GM21423 (cell line): ENCODE measurements at regions not wholly inside any gene's neighbourhood (a gene's known extent, or its start where the extent isn't known, plus 50 kb on each side); places are given as distances from the start of the nearest gene placed in this dataset.

Source experiments
- ATAC-seq: cut with Tn5 transposase; IDR thresholded peaks from one replicate; pipeline ENCODE4 v1.9.1; 2021; ENCODE audit warnings: mild to moderate bottlenecking, moderate library complexity; ENCODE audit not compliant: unreplicated experiment

DNA sequence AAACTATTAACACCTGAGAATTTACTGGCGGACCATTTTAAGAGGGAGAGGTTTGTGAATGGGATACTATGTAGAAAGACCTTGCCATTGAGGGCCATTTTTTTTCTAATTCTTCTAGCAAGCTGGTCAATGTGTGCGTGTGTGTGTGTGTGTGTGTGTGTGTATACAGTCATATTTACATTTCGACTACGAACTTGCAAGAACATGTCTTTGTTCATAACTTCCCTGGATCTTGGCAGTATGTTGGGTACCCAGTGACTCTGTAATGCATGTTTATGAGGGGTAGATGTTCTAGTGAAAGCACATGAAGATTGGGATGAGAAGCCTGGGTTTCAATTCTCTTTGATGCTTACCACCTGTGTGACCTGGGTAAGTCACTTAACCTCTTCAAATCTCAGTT lies 133.6 kb downstream of the UBE2E3 start:
- ATAC-seq, result no peak

DNA sequence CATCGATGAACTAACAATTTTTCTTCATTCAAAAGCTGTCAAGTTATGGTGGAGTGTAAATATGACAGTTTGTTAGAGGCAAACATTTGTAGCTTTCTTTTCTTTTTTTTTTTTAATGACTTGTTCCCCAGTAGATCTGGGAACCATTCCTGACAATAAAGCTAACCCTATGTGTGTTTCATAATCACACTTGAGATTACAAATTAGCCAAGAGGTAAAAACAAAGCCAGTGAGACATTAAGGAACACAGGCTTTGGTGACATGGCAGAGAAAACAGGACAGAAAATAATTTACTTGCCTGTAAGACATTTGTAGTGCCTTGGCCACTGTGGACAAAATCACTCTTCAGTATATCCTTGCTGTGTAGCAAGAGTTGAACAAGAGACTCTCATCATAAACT lies 135.9 kb downstream of the UBE2E3 start:
- no peak for ATAC-seq

DNA sequence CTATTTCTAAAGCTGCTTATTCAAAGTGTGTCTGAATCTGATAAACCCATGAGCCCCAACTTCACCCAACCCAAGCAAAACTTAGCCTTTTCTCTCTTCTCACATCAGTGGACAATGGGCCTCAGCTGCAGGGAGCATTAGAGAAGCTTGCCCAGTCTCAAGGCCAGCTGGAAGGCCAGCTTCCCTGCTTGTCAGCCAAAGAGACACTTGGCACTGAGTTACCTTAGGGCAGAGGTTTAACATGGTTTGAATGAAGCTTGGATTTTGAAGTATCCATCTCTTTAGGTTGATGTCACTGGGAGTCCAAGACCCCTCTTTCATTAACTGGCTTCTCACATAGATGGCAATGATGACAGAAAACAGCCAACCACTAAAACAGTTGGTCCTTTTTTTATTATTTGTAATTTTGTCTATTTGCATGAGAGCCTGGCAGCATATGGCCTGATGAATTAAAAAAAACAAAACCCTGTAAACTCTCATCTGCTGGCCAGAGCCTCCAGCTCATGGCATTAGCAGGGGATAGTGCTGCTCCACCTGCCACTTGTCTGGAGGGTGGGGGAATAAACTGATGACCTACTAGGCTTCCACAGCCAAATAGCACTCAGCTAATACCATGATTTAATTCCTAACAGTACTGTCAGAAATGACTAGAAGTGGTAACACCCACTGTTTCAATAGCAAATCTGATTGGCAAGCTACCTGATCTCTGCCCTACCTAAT lies 137.0 kb downstream of the UBE2E3 start:
- no peak for ATAC-seq

DNA sequence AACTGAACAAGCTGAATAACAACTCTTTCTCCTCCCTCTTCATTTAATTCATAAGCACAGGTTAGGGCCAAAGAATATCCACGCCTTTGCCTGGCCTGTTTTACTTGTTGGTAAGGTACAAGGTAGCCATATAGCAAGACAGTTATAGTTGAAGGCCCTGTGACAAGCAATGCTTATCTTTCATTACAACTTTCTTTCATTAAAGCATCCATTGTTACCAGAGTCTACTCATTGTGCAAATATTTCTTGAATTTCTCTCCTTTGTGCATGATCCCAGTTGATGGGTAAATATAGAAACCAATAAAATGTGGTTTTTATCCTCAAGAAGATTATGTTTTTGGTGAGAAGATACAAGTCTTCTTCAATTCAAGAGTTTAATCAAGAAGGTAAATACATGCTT lies 140.2 kb downstream of the UBE2E3 start:
- ATAC-seq, result no peak

DNA sequence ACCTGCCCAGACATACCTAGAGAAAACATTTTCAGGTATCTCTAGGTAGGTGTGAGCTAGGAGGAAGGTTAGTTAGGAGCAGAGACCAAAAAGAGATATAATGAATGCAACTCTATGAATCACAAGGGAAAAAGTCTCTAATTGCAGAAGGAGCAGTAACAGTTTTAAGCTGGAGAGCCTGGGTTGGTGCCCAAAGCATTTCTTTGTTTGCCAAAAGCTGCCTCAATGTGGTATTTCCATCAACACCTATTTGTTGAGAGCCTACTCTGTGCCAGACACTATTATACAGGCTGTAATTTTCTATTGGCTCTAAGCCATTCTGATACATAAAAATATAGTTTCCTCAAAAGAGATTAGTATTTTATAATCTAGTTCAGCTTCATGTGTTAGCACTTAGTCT lies 141.6 kb downstream of the UBE2E3 start:
- ATAC-seq, result no peak

DNA sequence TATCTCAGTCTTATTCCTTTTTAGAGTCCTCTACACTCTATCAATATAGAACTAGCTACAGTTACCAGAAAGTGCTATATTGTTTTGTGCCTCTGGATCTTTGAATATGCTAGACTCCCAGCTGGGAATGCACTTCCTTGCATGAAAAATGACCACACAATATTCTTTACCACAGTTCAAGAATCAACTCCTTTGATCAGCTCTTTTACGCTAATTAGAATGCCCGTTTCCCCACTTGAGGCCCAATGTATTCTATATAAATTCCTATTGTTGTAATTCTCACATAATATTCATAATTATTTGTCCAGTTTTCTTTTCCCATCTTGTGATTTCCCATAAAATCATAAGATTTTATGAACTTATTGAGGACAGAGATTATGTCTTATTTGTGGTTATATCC lies 142.2 kb downstream of the UBE2E3 start:
- no peak for ATAC-seq

DNA sequence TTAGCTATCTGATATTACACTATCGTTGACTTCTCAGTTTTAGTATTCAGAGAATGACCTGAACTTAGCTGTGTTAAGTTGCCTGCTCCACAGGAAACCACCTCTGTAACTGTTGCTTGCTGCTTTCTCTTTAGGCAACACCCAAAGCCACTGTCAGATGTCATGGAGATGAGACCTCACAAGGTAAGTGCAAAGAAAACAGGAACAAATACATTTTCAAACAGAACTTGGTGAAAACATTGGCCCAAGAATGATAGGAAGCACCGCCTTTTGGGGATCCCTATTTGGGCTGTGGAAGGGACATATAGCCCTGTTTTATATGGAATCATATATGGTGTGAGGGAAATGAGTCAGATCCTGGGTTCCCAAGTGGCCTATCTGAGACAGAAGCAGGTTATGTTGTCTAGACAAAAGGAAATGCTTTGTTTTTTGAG lies 143.4 kb downstream of the UBE2E3 start:
- peak; percentile 94 for ATAC-seq

DNA sequence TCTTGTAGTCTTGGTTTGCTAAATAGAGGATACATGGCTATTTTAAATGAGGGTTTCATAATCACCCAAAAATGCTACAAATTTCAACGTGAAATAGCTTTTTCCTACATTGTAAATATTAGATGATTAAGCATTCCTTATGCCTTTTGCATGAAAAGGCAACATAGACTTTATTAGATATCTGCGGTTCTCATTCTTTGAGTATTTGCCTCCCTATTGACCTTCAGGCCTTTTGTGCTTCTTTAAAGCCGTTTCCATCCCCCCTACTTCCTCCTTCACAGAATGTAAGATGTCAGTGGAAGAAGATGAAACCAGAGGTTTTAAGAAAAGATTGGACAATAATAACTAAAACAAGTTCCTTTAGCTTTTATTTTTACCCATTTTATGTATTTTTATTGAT lies 144.1 kb downstream of the UBE2E3 start:
- ATAC-seq, result no peak

DNA sequence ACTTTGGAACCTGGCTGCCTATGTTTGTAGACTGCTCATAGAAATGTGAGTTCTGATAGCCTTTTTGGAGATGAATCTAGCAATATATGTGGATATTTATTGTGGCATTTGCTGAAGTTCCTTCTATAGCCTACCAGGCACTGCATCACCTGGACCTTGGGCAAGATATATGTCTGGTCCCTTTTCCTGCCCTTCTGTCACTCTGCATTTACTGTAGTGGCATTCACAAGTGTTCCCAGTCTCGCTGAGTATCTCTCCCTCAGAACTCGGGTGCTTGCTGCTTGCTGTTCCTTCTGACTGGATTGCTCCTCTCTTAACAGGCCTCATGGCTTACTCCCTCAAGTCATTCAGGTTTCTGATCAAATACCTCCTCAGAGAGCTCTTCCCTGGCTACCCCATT lies 145.0 kb downstream of the UBE2E3 start:
- ATAC-seq, result no peak

DNA sequence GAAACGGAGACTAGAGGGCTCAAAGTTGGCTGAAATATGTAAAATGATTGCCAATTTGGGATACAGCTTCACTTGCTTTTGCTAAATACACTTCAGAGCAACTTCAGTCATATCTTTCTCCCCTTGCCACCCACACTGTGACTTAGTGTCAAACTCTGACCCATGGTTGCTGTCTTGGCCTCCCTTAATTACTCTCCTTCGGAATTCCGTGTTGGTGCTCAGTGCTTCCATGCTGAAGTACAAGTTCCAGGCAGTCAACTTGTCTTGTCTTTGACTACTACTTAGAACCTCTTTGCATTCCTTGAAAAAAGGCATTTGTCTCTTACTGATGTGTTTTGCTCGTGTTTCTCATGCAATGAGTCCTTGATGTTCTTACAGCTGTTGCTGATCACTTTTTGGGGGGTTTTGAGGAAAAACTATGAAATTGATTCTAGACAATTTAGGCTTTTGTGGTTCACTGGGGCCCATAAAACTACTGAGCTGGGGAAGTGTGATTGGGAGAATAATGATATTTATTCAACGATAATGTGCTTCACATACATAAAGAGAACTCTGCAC lies 146.0 kb downstream of the UBE2E3 start:
- no peak for ATAC-seq

DNA sequence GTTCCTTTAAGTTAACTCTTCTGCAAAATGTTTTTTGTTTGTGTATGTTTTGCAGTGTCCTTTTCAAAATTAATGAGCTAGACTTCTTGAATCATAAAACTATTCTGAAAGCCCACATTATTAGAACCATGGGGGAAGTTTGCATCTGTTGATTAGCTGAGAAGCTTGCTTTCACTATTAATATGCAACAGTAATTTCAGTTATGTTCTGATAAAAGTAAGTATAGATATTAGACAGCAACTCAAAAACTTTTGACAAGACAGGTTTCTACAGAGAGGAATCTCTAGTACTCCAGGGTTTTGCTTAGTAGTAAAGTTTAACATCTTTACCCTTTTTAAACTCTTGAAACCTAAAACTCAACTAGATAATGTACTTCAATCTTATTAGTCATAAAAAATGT lies 147.8 kb downstream of the UBE2E3 start:
- peak; percentile 56 for ATAC-seq

DNA sequence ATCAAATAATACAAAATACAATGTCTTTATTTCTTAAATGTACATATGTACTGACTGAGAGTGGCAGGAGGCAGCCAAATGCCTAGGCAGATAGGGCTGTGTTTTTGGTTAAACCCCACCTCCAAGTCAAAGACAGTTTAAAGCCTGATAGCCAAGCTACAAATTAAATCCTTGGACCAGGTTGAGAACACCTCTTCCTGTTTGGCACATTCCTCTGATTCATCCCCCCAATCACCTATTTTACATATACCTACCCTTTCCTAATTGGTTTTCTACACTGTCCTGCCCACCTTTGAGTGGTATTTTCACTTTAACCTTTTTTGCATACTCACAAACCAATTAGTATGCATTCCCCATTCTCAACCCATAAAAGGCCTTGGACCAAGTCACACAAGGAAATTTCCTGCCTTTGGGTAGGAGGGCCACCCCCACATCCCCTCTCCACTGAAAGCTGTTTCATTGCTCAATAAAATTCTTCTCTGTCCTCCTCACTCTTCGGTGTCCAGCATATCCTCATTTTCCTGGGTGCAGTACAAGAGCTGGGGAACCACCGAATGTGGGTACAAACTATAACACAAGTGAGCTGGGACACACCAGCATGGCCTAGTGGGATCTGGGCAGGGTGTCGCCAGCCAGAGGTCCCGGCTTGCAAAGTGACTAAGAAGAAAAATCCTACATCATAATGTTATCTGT lies 149.1 kb downstream of the UBE2E3 start:
- no peak for ATAC-seq

DNA sequence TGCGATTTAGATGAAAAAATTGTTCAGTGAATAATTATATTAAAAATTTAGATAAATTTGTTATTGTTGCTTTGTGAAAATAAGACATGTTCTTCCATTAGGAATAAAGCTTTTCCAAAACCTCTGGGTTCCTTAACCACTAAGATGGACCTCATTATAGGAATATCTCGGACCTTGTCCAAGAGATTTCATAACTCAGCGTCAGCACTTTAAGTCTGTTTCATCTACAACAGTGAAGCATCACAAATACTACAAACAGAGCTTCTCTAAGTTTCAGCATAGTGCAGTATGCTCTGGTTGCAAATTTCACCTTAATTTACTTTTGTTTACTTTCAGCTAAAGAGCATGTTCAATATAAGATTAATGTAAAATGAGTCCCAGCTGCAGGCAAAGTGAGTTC lies 150.3 kb downstream of the UBE2E3 start:
- no peak for ATAC-seq

DNA sequence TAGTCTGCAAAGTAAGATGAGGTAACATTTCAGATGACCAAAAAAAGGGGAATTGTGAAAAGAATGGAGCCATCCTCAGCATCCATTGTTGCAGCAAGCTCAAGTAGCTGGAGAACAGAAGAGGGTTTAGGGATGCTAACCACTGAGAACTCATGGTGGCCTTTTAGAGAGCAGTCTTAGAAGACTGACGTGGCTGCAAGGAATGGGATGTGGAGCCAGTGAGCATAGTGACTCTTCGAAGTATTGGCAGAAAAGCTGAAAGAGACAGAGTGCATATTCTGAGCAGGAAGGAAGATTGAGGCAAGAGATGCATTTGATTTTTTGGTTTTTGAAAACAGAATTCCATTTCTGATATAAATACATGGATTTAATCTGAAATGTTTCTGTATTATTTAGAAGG lies 151.2 kb downstream of the UBE2E3 start:
- ATAC-seq, result no peak

DNA sequence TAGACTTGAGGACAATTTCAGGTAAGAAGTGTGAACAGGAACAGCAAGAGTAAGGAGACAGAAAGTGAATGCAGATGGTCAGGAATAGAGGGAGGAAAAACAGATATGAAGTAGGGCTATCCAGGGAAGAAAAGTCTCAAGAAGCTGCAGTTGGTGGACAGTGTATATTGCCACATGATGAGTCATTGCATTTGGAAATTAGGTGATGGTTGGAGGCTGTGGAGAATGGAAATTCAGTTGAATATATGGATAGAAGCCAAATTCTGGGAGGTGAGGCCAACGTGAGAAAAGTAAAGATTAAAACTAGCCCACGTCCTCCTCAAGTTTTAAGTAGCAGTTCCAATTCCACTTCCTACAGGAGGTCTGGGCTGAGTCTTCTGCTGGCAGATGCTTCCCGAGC lies 158.4 kb downstream of the UBE2E3 start:
- ATAC-seq, result no peak

DNA sequence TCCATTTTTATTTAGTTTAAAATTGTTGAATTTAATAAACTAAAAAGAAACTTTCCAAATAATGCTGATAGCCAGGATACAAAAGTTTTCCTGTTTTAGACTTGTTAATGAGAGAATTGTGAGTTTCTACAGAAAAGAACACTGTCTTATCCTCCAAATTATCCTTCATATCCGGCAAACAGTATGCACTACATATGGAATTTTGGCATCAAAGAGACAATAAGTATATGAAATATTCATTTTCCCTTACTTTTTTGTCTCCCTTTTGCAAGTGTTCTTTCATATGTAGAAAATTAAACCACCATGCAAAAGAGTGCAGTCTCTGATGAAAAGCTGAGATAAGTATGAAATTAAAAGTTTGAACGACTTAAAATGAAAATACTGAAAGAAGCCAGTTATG lies 159.4 kb downstream of the UBE2E3 start:
- no peak for ATAC-seq

DNA sequence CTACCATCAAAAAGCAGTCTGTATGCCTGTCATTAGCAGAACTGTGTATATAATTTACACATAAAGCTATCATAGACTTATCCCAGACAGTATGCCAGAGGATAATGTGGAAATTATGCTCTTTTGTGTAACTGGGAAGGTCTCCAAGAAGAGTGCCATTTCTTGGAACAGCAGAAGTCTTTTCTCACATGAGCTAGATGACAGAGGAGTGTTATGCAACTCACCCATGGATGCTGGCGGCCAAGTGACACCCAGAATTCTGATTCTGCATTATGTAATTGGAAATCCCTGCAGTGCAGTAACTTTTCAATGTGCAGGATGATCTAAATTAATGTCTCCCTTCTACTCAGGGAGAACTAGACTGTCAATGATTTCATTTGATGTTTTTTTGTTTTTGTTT lies 160.0 kb downstream of the UBE2E3 start:
- no peak for ATAC-seq

DNA sequence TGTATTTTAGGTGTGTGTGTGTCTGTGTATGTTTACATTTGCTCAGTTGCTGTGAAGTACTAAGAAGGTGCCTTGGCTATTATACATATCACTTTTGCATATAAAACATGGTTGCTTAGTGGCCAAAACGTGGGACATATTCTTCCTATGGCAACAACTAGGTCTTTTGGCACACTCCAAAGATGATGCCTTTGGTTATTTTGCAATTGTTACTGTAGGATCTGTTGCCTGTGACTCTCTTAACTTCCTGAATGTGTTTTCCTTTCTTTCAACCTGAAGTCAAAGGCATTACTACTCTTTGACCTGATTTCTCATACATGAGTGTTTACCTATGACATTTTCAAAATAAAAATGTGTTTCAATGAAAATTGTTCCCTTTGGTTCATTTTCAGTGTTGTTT lies 160.5 kb downstream of the UBE2E3 start:
- no peak for ATAC-seq

DNA sequence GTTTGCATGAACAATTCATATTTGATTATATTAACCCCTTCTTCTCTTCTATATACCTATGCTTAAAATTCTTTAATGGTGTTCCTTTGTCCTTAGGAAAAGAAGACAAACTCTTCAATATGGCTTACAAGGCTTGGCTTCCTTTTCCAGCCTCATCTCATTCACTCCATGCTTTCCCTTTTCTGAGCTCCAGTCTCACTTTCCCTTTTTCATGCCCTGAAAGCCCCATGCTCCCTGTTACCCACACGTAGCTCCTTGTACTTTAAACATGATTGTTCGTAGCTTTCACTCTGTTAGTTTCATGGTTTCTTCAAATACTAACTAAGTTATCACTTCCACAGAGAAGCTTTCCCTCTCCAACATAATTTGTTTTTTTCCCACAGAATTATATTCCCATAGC lies 161.3 kb downstream of the UBE2E3 start:
- no peak for ATAC-seq

DNA sequence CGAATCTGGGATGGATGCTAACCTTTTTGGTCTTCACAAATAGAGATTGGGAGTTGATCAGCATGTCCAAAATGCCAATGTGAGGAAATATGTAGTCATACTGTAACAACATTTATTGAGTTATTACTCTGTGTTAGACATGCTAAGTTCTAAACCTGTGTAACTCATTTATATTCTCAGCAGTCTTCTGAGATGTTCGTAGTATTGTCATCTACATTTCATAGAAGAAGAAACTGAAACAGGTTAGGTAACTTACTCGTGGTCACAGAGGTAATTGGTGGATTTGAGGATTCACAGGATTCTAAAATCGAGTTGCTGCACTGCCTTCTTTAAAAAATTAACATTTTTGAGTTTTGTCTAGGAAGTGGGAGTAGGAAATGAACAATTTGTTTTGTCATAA lies 162.1 kb downstream of the UBE2E3 start:
- ATAC-seq, result no peak

DNA sequence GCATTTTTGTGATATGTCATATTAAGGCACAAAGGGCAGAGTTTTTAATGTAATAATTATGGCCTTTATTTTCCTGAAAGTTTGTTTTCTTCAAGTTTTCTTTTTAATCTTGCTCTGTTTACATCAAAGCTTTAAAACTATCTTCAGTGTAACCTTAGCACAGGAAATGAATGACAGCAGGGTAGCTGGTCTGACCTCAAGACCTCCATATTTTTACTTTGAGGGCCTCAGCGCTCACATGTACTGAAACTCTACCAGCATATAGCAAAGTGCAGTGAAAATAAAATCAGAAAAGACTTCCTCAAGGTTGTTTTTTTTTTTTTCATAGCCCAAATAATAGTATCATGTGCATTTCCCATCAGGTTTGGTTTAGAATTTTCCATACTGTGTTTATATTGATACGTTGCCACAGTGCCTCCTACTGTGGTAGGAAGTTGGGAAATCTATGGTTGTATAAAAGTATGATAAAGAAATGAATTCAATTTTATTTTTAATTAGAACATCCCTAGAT lies 163.4 kb downstream of the UBE2E3 start:
- no peak for ATAC-seq

DNA sequence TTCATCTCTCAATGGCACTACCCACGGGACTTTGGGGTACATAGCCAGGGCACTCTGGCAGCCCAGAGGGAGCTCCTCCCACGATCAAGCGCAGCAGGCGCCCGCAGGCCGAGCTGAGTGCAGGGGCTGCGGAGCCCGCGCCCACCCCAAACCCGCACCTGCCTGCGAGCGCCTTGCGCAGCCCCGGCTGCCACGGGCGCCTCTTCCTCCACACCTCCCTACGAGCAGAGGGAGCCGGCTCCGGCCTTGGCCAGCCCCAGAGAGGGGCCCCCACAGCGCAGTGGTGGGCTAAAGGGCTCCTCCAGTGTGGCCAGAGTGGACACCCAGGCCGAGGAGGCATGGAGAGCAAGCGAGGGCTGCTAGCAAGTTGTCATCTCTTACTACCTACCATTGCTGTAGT lies 165.2 kb downstream of the UBE2E3 start:
- no peak for ATAC-seq
